OCI-LY7 (cell line): ENCODE measurements at regions not wholly inside any gene's neighbourhood (a gene's known extent, or its start where the extent isn't known, plus 50 kb on each side); places are given as distances from the start of the nearest gene placed in this dataset.

Experiments used
- BruUV-seq: library from RNA; stranded (reverse); fragments of 400-500 nt; replicated peaks from 2 replicates; lab custom pipeline; 2021; lab: Mats Ljungman, UMichigan
- CTCF ChIA-PET: fragments of 300-600 bp; sonication (Branson Sonifier 250); formaldehyde crosslinking; loops from one replicate; lab custom pipeline; 2022; ENCODE audit warnings: antibody characterized with exemption; ENCODE audit not compliant: unreplicated experiment; lab: Charles Lee
- POLR2A ChIA-PET: fragments of 300-600 bp; sonication (Branson Sonifier 250); formaldehyde crosslinking; loops from one replicate; lab custom pipeline; 2022; ENCODE audit warnings: antibody characterized with exemption; lab: Charles Lee
- DNase-seq: peaks from one replicate; pipeline ENCODE4 v3.0.0-alpha.2; 2015; ENCODE audit warnings: low spot score
- H2AFZ ChIP-seq: fragments of 200-600 bp; sonication (generic), shearing (Covaris generic); 2 replicates; pipeline ENCODE4 v1.6.1; 2014; ENCODE audit warnings: mild to moderate bottlenecking, antibody characterized with exemption, low read length, moderate library complexity
- H3K27ac ChIP-seq: fragments of 200-600 bp; sonication (generic); 2 replicates; pipeline ENCODE4 v1.5.1; 2014; ENCODE audit warnings: mixed run types, low read depth, mild to moderate bottlenecking, moderate library complexity, low read length, inconsistent platforms; ENCODE audit not compliant: poor library complexity, severe bottlenecking
- H3K36me3 ChIP-seq: fragments of 200-600 bp; sonication (generic); 2 replicates; pipeline ENCODE4 v1.6.1; 2014; ENCODE audit warnings: mild to moderate bottlenecking, antibody characterized with exemption, low read length, moderate library complexity, mixed read lengths; ENCODE audit not compliant: insufficient read depth
- H3K4me1 ChIP-seq: fragments of 200-600 bp; sonication (generic); 2 replicates; pipeline ENCODE4 v1.5.1; 2014; ENCODE audit warnings: mild to moderate bottlenecking, low read length; ENCODE audit not compliant: insufficient read depth, poor library complexity, severe bottlenecking
- H3K4me2 ChIP-seq: fragments of 200-600 bp; sonication (generic); 2 replicates; pipeline ENCODE4 v1.6.1; 2014; ENCODE audit warnings: mild to moderate bottlenecking, low read length
- H3K4me3 ChIP-seq: fragments of 200-600 bp; sonication (generic); 2 replicates; pipeline ENCODE4 v1.5.1; 2014; ENCODE audit warnings: mild to moderate bottlenecking, low read depth, low read length; ENCODE audit not compliant: poor library complexity, severe bottlenecking
- H3K79me2 ChIP-seq: fragments of 200-600 bp; sonication (generic); 2 replicates; pipeline ENCODE4 v1.6.1; 2016; ENCODE audit warnings: low read depth, mild to moderate bottlenecking, low read length, moderate library complexity, mixed read lengths; ENCODE audit not compliant: insufficient read depth
- H3K9me2 ChIP-seq: fragments of 200-600 bp; sonication (generic); 2 replicates; pipeline ENCODE4 v1.6.1; 2016; ENCODE audit warnings: mild to moderate bottlenecking, low read length, mixed read lengths; ENCODE audit not compliant: insufficient read depth
- H3K9me3 ChIP-seq: fragments of 200-600 bp; sonication (generic); 2 replicates; pipeline ENCODE4 v1.6.1; 2014; ENCODE audit warnings: mild to moderate bottlenecking, mixed run types, low read length, mixed read lengths
- H4K20me1 ChIP-seq: fragments of 200-600 bp; sonication (generic); 2 replicates; pipeline ENCODE4 v1.6.1; 2014; ENCODE audit warnings: mild to moderate bottlenecking, antibody characterized with exemption, low read length, moderate library complexity, mixed read lengths; ENCODE audit not compliant: insufficient read depth
- EZH2phosphoT487 ChIP-seq: fragments of 200-600 bp; sonication (generic); IDR thresholded peaks from 2 replicates; pipeline ENCODE4 v1.6.1; 2018; ENCODE audit warnings: low read depth, borderline replicate concordance, mild to moderate bottlenecking, mixed run types, antibody characterized with exemption, low read length, moderate library complexity, mixed read lengths
- intact Hi-C: fragments of 100-400 bp; cut with micrococcal nuclease; formaldehyde crosslinking; loops from one replicate; pipeline ENCODE4 v1.10.0; 2022; ENCODE audit not compliant: unreplicated experiment
- TF ChIP-seq, protein P1 (sequence below): fragments of 200-600 bp; sonication (generic); conservative IDR thresholded peaks from 2 replicates; pipeline ENCODE4 v1.5.1; 2014; ENCODE audit warnings: mild to moderate bottlenecking, antibody characterized with exemption, low read length, moderate library complexity, mixed read lengths

DNA sequence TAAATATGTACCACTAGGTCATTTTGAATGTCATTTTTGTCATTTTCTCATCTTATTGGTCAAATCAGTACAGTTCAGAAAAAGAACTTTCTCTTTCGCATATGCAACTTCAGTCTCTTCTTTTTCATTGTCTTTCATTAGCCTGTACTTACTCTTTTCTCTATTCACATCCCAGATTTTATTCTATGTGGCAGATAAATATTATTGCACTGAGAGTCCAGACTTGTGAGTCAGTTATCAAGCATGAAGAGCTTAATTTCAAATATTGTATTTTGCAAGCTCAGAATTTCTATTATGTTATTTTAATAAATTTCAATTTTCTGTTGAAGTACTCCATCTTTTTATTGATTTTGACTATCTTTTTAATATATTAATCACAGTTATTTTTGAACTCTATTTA lies 105.2 kb upstream of the PALMD start:
- intact Hi-C loops = no loop called here
- no peaks in the 10 kb centered on the region for H3K79me2 ChIP-seq
- H3K4me2 ChIP-seq = no peak overlapping the region
- no peaks in the 10 kb centered on the region for H3K9me2 ChIP-seq
- H3K9me3 ChIP-seq = no peaks in the 10 kb centered on the region
- ChIA-PET CTCF (no interaction called here), POLR2A (interaction anchor here (1.5 kb wide), 1 partner anchor 14 kb away, joined by 3 read pairs; no protein-coding TSS in a partner anchor)
- H3K4me3 ChIP-seq = no peak overlapping the region
- no peaks in the 10 kb centered on the region for H4K20me1 ChIP-seq
- H2AFZ ChIP-seq = no peak overlapping the region
- no peak overlapping the region for H3K27ac ChIP-seq
- no peak for DNase-seq
- BruUV-seq = no TSS peak
- no peaks in the 10 kb centered on the region for H3K36me3 ChIP-seq
- TF ChIP-seq EZH2phosphoT487 = no peak
- TF ChIP-seq, protein P1, sequence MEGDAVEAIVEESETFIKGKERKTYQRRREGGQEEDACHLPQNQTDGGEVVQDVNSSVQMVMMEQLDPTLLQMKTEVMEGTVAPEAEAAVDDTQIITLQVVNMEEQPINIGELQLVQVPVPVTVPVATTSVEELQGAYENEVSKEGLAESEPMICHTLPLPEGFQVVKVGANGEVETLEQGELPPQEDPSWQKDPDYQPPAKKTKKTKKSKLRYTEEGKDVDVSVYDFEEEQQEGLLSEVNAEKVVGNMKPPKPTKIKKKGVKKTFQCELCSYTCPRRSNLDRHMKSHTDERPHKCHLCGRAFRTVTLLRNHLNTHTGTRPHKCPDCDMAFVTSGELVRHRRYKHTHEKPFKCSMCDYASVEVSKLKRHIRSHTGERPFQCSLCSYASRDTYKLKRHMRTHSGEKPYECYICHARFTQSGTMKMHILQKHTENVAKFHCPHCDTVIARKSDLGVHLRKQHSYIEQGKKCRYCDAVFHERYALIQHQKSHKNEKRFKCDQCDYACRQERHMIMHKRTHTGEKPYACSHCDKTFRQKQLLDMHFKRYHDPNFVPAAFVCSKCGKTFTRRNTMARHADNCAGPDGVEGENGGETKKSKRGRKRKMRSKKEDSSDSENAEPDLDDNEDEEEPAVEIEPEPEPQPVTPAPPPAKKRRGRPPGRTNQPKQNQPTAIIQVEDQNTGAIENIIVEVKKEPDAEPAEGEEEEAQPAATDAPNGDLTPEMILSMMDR = no peak
- no peaks in the 10 kb centered on the region for H3K4me1 ChIP-seq

DNA sequence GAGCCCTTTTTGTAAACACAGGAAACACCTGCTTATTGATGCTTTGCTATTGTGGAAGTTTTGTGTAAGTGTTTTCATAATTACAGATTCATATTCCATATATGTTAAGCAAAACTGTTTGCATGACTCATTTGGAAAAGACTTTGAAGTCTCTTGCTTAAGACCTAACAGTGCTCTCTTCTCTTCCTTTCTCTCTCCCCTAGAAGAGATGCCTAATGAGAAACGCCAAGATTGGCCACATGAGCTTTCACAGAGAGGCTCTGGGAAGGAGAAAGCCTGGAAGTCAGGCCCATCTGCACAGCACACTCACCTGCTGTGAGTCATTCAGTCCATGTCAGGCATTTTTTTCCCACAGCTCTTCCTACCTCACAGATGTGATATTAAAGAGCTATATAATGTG lies 101.6 kb upstream of the PALMD start:
- Histone ChIP-seq H3K9me2 (no peaks in the 10 kb centered on the region), H3K4me1 (no peaks in the 10 kb centered on the region), H3K27ac (no peak overlapping the region), H4K20me1 (no peaks in the 10 kb centered on the region), H3K79me2 (no peaks in the 10 kb centered on the region), H3K4me3 (no peak overlapping the region), H3K9me3 (no peaks in the 10 kb centered on the region), H3K36me3 (no peaks in the 10 kb centered on the region), H3K4me2 (no peak overlapping the region), H2AFZ (no peak overlapping the region)
- TF ChIP-seq, protein P1 = no peak
- TF ChIP-seq EZH2phosphoT487 = no peak
- ChIA-PET POLR2A (interaction anchor here (0.7 kb wide), 1 partner anchor 71 kb away, joined by 3 read pairs; no protein-coding TSS in a partner anchor), CTCF (no interaction called here)
- no TSS peak for BruUV-seq
- no peak for DNase-seq
- intact Hi-C loops = no loop called here

DNA sequence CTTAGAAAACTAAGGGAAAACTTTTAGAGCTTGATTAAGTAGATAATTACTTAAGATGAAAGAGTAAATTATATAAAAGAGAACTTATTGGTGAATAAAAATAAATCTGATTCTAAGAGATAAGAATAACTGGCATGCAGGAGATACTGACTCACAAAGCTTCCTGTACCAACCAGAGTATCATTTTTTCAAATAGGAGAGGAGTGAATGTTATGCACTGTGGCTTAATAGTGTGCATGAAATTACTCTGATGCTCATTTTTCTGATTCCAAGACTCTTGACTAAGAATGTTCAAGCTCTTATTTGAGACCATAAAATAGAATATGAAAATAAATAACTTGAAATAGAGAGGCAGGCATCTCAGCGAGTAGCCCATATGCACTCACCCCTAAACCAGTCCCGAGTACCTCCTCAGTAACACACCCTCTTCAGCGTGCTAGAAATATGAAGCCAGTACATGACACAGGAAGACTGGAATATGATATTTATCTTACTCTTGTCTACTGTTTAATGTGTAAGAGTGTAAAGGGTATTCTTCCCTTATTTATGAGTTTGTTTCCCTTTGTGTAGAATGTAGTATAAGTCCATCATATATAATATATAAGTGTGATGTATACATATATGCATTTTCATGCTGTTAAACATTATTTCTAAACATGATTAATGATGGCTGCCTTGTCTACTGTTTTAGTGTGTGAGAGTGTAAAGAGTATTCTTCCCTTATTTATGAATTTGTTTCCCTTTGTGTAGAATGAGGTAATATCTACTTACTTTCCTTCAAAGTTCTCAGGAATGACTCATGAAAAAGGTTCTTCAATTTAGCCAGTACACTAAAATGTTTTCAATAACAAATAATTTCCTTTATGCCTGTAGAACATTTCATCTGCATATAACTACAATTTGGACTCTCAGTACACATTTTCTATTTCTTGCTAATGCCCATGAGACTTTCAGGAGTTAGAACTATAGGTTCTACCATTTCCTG lies 99.2 kb upstream of the PALMD start:
- Histone ChIP-seq H3K9me2 (no peaks in the 10 kb centered on the region), H3K4me1 (no peaks in the 10 kb centered on the region), H2AFZ (no peak overlapping the region), H3K27ac (no peak overlapping the region), H3K9me3 (no peaks in the 10 kb centered on the region), H3K4me2 (no peak overlapping the region), H4K20me1 (no peaks in the 10 kb centered on the region), H3K36me3 (no peaks in the 10 kb centered on the region), H3K79me2 (no peaks in the 10 kb centered on the region), H3K4me3 (no peak overlapping the region)
- intact Hi-C loops = no loop called here
- ChIA-PET POLR2A (interaction anchor here (0.6 kb wide), 1 partner anchor 291 kb away, joined by 3 read pairs; no protein-coding TSS in a partner anchor), CTCF (no interaction called here)
- BruUV-seq = no TSS peak
- DNase-seq = no peak
- no peak for TF ChIP-seq EZH2phosphoT487
- TF ChIP-seq, protein P1 = no peak
